ENCODE measurements at regions not wholly inside any gene's neighbourhood (a gene's known extent, or its start where the extent isn't known, plus 50 kb on each side); places are given as distances from the start of the nearest gene placed in this dataset.

DNA sequence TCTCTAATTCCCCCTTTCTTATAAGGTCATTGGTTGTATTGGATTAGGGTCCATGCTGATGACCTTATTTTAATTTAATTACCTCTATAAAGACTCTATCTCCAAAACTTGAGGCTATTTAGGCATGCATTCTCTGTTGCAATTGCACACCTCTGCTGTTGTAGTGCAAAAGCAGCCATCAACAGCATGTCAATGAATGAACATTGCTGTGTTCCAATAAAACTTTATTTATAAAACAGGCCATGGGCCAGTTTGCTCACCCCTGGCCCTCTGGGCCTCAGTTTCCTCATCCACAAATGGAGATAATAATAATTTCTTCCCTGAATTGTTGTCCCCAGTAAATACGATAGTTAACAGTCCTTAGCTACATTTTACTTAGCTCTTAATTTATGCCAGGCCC is 100.4 kb upstream of the USP24 start (continued):
- TF ChIP-seq, protein P1, sequence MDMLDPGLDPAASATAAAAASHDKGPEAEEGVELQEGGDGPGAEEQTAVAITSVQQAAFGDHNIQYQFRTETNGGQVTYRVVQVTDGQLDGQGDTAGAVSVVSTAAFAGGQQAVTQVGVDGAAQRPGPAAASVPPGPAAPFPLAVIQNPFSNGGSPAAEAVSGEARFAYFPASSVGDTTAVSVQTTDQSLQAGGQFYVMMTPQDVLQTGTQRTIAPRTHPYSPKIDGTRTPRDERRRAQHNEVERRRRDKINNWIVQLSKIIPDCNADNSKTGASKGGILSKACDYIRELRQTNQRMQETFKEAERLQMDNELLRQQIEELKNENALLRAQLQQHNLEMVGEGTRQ (IDR thresholded peaks at IDR 0.05; ENCODE audit: low read length), result no peak
- TF ChIP-seq POLR2A (IDR thresholded peaks at IDR 0.05; ENCODE audit: control extremely low read depth in 1 of 2, low read depth in 2 of 2, low read length in 2 of 2), result no peak
- TF ChIP-seq RBBP5 (IDR thresholded peaks at IDR 0.05; ENCODE audit: borderline replicate concordance, low read depth, low read length), result no peak
- TF ChIP-seq FOSL1 (IDR thresholded peaks at IDR 0.05; ENCODE audit: insufficient read depth, low read depth, low read length), result no peak
- no peak for TF ChIP-seq EP300 (IDR thresholded peaks at IDR 0.05; ENCODE audit: borderline replicate concordance in 1 of 2, low read depth in 2 of 2, low read length in 2 of 2)
- TF ChIP-seq TAF7 (optimal IDR thresholded peaks at IDR 0.05; ENCODE audit: borderline replicate concordance, low read depth, low read length), result no peak
- TF ChIP-seq, protein P2, sequence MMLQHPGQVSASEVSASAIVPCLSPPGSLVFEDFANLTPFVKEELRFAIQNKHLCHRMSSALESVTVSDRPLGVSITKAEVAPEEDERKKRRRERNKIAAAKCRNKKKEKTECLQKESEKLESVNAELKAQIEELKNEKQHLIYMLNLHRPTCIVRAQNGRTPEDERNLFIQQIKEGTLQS (IDR thresholded peaks at IDR 0.05; ENCODE audit: insufficient read depth, low read depth, low read length), result no peak
